ENCODE measurements at regions not wholly inside any gene's neighbourhood (a gene's known extent, or its start where the extent isn't known, plus 50 kb on each side); places are given as distances from the start of the nearest gene placed in this dataset.
"Not testable (repeated sequence)": the region's sequence is repeated elsewhere in the genome, so short reads cannot be mapped to it uniquely, and the experiment has no call there.

GRCh38 chr15:22002711-22003110, 77.6 kb upstream of the OR4M2 start:
- not testable (repeated sequence) for H3K4me1 Mint-ChIP-seq; H3K36me3 Mint-ChIP-seq (ENCODE audit: low read depth); H3K27me3 Mint-ChIP-seq; ATAC-seq; H3K4me3 Mint-ChIP-seq; H3K27ac Mint-ChIP-seq; DNase-seq; H3K9me3 ChIP-seq (ENCODE audit: control insufficient read depth, low read length, poor library complexity, severe bottlenecking)

GRCh38 chr15:21989117-21989516, 91.2 kb upstream of the OR4M2 start:
- peak; percentile 64 for ATAC-seq
- H3K27ac Mint-ChIP-seq, H3K27me3 Mint-ChIP-seq: not testable (repeated sequence)

DNA sequence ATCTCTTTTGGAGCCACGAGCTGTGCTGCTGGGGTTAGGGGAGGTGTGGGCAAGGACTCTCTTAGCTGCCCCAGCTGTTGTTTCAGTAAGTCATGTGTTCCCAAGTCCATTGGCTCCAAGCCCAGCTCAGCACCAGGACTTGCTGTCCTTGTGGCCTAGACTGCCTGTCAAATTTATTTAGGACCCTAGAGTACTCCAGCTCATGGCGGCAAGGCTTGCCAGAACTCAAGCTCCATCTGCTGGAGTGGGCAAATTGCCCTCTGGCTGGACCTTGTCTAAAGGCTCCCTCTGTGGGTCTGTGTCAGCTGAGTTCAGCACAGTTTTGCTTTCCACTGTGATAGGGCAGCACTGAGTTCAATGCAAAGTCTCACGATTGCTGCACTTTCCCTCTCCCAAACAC, 96.5 kb upstream of the OR4M2 start:
- not testable (repeated sequence) for H3K27me3 Mint-ChIP-seq; H3K4me3 Mint-ChIP-seq; DNase-seq; H3K4me1 Mint-ChIP-seq; H3K27ac Mint-ChIP-seq; H3K9me3 ChIP-seq (ENCODE audit: control insufficient read depth, low read length, poor library complexity, severe bottlenecking); H3K36me3 Mint-ChIP-seq (ENCODE audit: low read depth); ATAC-seq

More at GRCh38 chr15:21989117-21989516, 91.2 kb upstream of the OR4M2 start:
- DNase-seq; H3K4me1 Mint-ChIP-seq; H3K9me3 ChIP-seq (ENCODE audit: control insufficient read depth, low read length, poor library complexity, severe bottlenecking); H3K4me3 Mint-ChIP-seq; H3K36me3 Mint-ChIP-seq (ENCODE audit: low read depth): not testable (repeated sequence)

DNA sequence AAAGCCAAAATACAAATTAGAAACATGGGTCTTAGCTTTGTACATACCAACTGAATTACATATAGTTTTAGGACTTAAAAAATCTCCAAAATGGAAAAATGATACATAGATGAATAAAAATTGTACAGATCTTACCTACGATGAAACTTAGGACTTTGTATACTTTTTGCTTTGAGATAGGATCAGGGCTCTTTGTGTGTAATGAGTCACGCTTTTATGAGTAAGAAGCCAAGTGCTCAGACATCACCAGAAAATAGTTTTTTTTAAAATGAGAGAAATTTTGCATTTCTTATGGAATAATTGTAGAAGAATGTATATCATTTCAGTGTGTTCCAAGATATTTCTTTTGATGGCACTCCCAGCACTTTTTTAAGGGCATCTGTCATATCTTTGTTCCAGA, 100.4 kb upstream of the OR4M2 start:
- H3K36me3 Mint-ChIP-seq (ENCODE audit: low read depth); H3K4me3 Mint-ChIP-seq; H3K27me3 Mint-ChIP-seq; DNase-seq; H3K27ac Mint-ChIP-seq; H3K4me1 Mint-ChIP-seq; H3K9me3 ChIP-seq (ENCODE audit: control insufficient read depth, low read length, poor library complexity, severe bottlenecking); ATAC-seq: not testable (repeated sequence)

DNA sequence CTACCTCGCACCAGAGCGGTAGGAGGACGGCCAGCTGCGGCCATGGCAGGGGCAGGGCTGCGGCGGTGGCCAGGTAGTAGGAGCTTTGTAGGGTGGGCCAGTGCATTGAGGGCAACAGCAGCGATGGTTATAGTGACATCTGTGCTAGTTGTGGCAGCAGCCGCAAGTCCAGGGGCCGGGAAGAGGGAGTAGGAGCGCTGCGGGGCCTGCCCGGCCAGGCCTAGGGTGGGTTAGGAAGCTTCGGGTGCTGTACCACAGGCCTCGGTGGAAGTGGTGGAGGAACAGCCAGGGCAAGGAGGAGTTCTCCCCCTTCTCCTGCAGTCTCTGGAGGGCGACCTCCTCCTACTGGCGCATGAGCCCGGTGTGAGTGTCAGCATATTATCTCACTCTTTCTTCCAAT, 76.2 kb upstream of the POTEB start:
- H3K27ac Mint-ChIP-seq; ATAC-seq; H3K36me3 Mint-ChIP-seq (ENCODE audit: low read depth); H3K4me3 Mint-ChIP-seq; H3K27me3 Mint-ChIP-seq; H3K9me3 ChIP-seq (ENCODE audit: control insufficient read depth, low read length, poor library complexity, severe bottlenecking); H3K4me1 Mint-ChIP-seq: not testable (repeated sequence)
- DNase-seq, result peak in 1 of 3 donors; percentile 0

GRCh38 chr15:21940302-21940701, 62.8 kb upstream of the POTEB start:
- ATAC-seq; DNase-seq; H3K27ac Mint-ChIP-seq; H3K27me3 Mint-ChIP-seq; H3K4me1 Mint-ChIP-seq; H3K4me3 Mint-ChIP-seq; H3K9me3 ChIP-seq (ENCODE audit: control insufficient read depth, low read length, poor library complexity, severe bottlenecking); H3K36me3 Mint-ChIP-seq (ENCODE audit: low read depth): not testable (repeated sequence)
